Adrenal gland (tissue), 5 donors: ENCODE measurements at regions not wholly inside any gene's neighbourhood (a gene's known extent, or its start where the extent isn't known, plus 50 kb on each side); places are given as distances from the start of the nearest gene placed in this dataset.

ENCODE experiments used
- CTCF ChIP-seq, 6 experiments: fragments of 450-650 bp in 4 of 6; fragments of 200-600 bp in 2 of 6; sonication (generic) in 1 of 6; IDR thresholded peaks; 1 replicate in 5 of 6; 2 replicates in 1 of 6; pipeline versions ENCODE4 v1.5.1 to v1.8.0; 2016 to 2021; ENCODE audit warnings: antibody characterized with exemption in 6 of 6, mild to moderate bottlenecking in 2 of 6, moderate library complexity in 1 of 6
- POLR2A ChIP-seq, 2 donors: fragments of 450-650 bp; IDR thresholded peaks; one replicate each; pipeline ENCODE4 v1.6.1; 2017; ENCODE audit warnings: antibody characterized with exemption in 2 of 2, mild to moderate bottlenecking in 2 of 2, moderate library complexity in 1 of 2
- donor health status: DM: no; HTN: no; CAD: no.

- TF ChIP-seq CTCF (IDR thresholded peaks at IDR 0.05) (no peak), POLR2A (IDR thresholded peaks at IDR 0.05) (no peak)
Measured at GRCh38 chr7:51455086-51455485, 138.5 kb upstream of the COBL start.
